ENCODE measurements at regions not wholly inside any gene's neighbourhood (a gene's known extent, or its start where the extent isn't known, plus 50 kb on each side); places are given as distances from the start of the nearest gene placed in this dataset.

- TF ChIP-seq CTCF (conservative IDR thresholded peaks at IDR 0.05 in 1 of 2, IDR thresholded peaks at IDR 0.05 in 1 of 2; ENCODE audit: low read depth in 1 of 2, low read length in 2 of 2) (no peak), EZH2 (IDR thresholded peaks at IDR 0.05; ENCODE audit: low read length, missing control alignments) (no peak)
These were observed 95.7 kb downstream of the KCTD12 start for GRCh38 chr13:76790526-76790925.

All from fibroblast of lung (primary cell).